ENCODE measurements at regions not wholly inside any gene's neighbourhood (a gene's known extent, or its start where the extent isn't known, plus 50 kb on each side); places are given as distances from the start of the nearest gene placed in this dataset.

DNA sequence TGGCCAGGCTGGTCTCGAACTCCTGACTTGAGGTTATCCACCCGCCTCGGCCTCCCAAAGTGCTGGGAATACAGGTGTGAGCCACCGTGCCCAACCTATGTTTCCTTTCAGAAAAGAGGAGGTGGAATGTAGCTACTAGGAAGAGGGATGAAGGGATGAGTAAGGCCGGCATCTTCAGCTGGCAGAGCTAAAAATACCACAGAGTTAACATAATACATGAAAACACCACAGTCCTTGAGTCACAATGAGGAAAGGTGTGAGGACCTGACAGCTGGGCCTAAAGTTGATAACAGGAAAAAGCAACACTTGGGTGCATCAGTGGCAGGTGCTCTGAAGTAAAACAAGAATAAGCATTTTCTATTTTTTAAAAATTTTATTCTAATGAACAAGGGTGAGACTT is 392.2 kb downstream of the DIPK2A start:
- Histone ChIP-seq H3K79me1 (ENCODE audit: low read length) (no peaks in the 10 kb centered on the region), H3K36me3 (ENCODE audit: control insufficient read depth in 1 of 2, insufficient read depth in 2 of 2, low read length in 2 of 2) (peaks cover 0 to 3% of the 10 kb centered on the region in 2 experiments), H2AK5ac (ENCODE audit: low read length) (no peak overlapping the region), H2AFZ (ENCODE audit: insufficient read depth, low read length, poor library complexity) (no peak overlapping the region), H2BK120ac (ENCODE audit: insufficient read depth, low read length, poor library complexity) (peak overlapping the region; percentile 36), H3K4me2 (ENCODE audit: low read length) (no peak overlapping the region), H4K12ac (ENCODE audit: low read depth, low read length) (no peak overlapping the region), H3K27me3 (ENCODE audit: insufficient read depth, low read length) (no peaks in the 10 kb centered on the region), H2BK12ac (ENCODE audit: low read length) (no peak overlapping the region), H3K9ac (ENCODE audit: low read length) (no peak overlapping the region), H3K18ac (ENCODE audit: low read length) (no peak overlapping the region), H3K23ac (ENCODE audit: low read length) (no peak overlapping the region), H3K9me3 (ENCODE audit: insufficient read depth, low read depth, low read length) (peaks cover 7% of the 10 kb centered on the region), H3K4me3 (ENCODE audit: low read depth, low read length) (no peak overlapping the region), H2BK5ac (ENCODE audit: low read depth, low read length, poor library complexity) (no peak overlapping the region), H3K27ac (ENCODE audit: low read depth, low read length) (no peak overlapping the region), H3K4me1 (ENCODE audit: control insufficient read depth in 1 of 2, insufficient read depth in 2 of 2, low read length in 2 of 2) (no peaks in the 10 kb centered on the region), H3K79me2 (ENCODE audit: control insufficient read depth, insufficient read depth, low read length, poor library complexity) (no peaks in the 10 kb centered on the region), H3K4ac (ENCODE audit: low read depth, low read length) (no peak overlapping the region), H4K91ac (ENCODE audit: low read depth, low read length) (no peak overlapping the region), H4K8ac (ENCODE audit: low read depth, low read length) (no peak overlapping the region), H3K14ac (ENCODE audit: low read length) (no peak overlapping the region)
- peak; percentile 26 to 64 for DNase-seq
- WGBS (ENCODE audit: extremely low coverage, insufficient coverage, insufficient read length) = no CpG with 5 or more reads among the region's 5 CpGs

DNA sequence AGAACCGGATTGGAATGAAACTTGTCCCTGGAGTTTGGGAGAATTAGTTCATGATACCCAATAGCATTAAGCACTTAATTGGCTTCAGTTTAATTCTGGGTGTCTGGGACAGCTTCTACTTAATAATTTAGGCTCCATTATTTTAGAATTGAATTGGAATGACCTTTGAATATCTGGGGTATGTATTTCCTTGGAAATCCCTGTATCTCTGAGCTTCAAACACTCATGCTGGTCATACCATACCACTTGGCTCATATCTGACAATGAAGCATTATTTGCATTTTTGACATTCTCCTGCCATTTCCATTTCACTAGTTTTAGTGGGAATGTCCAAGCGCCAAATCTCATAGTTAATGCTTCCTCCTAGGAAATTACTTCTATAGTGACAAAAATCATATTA is 393.1 kb downstream of the DIPK2A start:
- Histone ChIP-seq H3K9me3 (ENCODE audit: insufficient read depth, low read depth, low read length) (peaks cover 13% of the 10 kb centered on the region), H3K23ac (ENCODE audit: low read length) (no peak overlapping the region), H3K9ac (ENCODE audit: low read length) (no peak overlapping the region), H3K4me2 (ENCODE audit: low read length) (no peak overlapping the region), H3K4me3 (ENCODE audit: low read depth, low read length) (no peak overlapping the region), H2BK120ac (ENCODE audit: insufficient read depth, low read length, poor library complexity) (no peak overlapping the region), H3K79me2 (ENCODE audit: control insufficient read depth, insufficient read depth, low read length, poor library complexity) (no peaks in the 10 kb centered on the region), H3K79me1 (ENCODE audit: low read length) (no peaks in the 10 kb centered on the region), H4K91ac (ENCODE audit: low read depth, low read length) (no peak overlapping the region), H3K36me3 (ENCODE audit: control insufficient read depth in 1 of 2, insufficient read depth in 2 of 2, low read length in 2 of 2) (peaks cover 0 to 3% of the 10 kb centered on the region in 2 experiments), H3K27ac (ENCODE audit: low read depth, low read length) (no peak overlapping the region), H3K4ac (ENCODE audit: low read depth, low read length) (no peak overlapping the region), H3K14ac (ENCODE audit: low read length) (no peak overlapping the region), H3K27me3 (ENCODE audit: insufficient read depth, low read length) (no peaks in the 10 kb centered on the region), H2BK12ac (ENCODE audit: low read length) (no peak overlapping the region), H3K4me1 (ENCODE audit: control insufficient read depth in 1 of 2, insufficient read depth in 2 of 2, low read length in 2 of 2) (no peaks in the 10 kb centered on the region), H3K18ac (ENCODE audit: low read length) (no peak overlapping the region), H2AFZ (ENCODE audit: insufficient read depth, low read length, poor library complexity) (no peak overlapping the region), H2BK5ac (ENCODE audit: low read depth, low read length, poor library complexity) (no peak overlapping the region), H4K12ac (ENCODE audit: low read depth, low read length) (no peak overlapping the region), H4K8ac (ENCODE audit: low read depth, low read length) (no peak overlapping the region), H2AK5ac (ENCODE audit: low read length) (no peak overlapping the region)
- WGBS (ENCODE audit: extremely low coverage, insufficient coverage, insufficient read length) = no CpG with 5 or more reads among the region's 2 CpGs
- DNase-seq = peak in 1 of 2 donors; percentile 69

DNA sequence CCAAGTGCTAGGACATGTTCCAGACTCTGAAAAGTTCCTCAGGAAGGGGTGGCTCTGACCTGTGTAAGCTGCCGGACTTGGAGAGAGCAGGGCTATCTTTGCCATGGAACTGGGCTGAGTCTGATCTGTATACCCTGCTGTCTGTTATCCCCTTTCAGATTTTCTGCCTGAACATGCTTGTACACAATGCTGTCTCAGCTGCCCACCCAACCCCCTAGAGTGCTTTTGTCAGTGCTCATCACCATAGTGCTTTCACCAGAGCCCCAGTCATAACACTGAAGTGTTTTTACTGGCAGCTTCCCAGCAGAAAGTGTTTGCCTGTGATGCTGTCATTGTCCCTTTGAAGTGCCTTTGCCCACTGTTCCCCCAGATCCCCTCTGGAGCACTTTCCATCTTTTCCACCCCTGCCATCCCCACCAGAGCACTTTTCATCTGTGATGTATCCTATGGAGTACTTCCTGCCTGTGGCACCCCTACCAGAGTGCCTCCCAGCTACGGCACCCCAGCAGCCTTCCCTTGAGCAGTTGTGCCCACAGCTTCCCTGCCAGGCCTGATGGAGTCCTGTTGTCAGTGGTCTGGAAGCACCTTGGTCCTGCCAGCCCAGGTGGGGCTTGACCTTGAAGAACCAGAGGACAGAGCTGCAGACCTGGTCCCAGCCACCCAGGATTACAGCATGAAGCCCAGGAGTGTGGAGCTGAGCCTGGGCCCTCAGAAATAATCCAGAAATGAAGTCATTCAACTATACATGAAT is 397.7 kb downstream of the DIPK2A start:
- Histone ChIP-seq H2BK120ac (ENCODE audit: insufficient read depth, low read length, poor library complexity) (no peak overlapping the region), H2AK5ac (ENCODE audit: low read length) (no peak overlapping the region), H2BK12ac (ENCODE audit: low read length) (no peak overlapping the region), H3K9me3 (ENCODE audit: insufficient read depth, low read depth, low read length) (peaks cover 13% of the 10 kb centered on the region), H3K14ac (ENCODE audit: low read length) (no peak overlapping the region), H3K27me3 (ENCODE audit: insufficient read depth, low read length) (no peaks in the 10 kb centered on the region), H4K91ac (ENCODE audit: low read depth, low read length) (no peak overlapping the region), H2AFZ (ENCODE audit: insufficient read depth, low read length, poor library complexity) (no peak overlapping the region), H3K4me1 (ENCODE audit: control insufficient read depth in 1 of 2, insufficient read depth in 2 of 2, low read length in 2 of 2) (no peaks in the 10 kb centered on the region), H3K9ac (ENCODE audit: low read length) (no peak overlapping the region), H4K12ac (ENCODE audit: low read depth, low read length) (no peak overlapping the region), H3K4ac (ENCODE audit: low read depth, low read length) (no peak overlapping the region), H3K36me3 (ENCODE audit: control insufficient read depth in 1 of 2, insufficient read depth in 2 of 2, low read length in 2 of 2) (peaks cover 0 to 3% of the 10 kb centered on the region in 2 experiments), H3K4me3 (ENCODE audit: low read depth, low read length) (no peak overlapping the region), H3K4me2 (ENCODE audit: low read length) (no peak overlapping the region), H4K8ac (ENCODE audit: low read depth, low read length) (no peak overlapping the region), H2BK5ac (ENCODE audit: low read depth, low read length, poor library complexity) (no peak overlapping the region), H3K27ac (ENCODE audit: low read depth, low read length) (no peak overlapping the region), H3K79me1 (ENCODE audit: low read length) (no peaks in the 10 kb centered on the region), H3K79me2 (ENCODE audit: control insufficient read depth, insufficient read depth, low read length, poor library complexity) (no peaks in the 10 kb centered on the region), H3K23ac (ENCODE audit: low read length) (no peak overlapping the region), H3K18ac (ENCODE audit: low read length) (no peak overlapping the region)
- DNase-seq = no peak
- WGBS (ENCODE audit: extremely low coverage, insufficient coverage, insufficient read length) = no CpG with 5 or more reads among the region's 2 CpGs

- H3K4me3 ChIP-seq (ENCODE audit: low read depth, low read length) = no peak overlapping the region
- H2BK120ac ChIP-seq (ENCODE audit: insufficient read depth, low read length, poor library complexity) = no peak overlapping the region
- no peaks in the 10 kb centered on the region for H3K36me3 ChIP-seq (ENCODE audit: control insufficient read depth in 1 of 2, insufficient read depth in 2 of 2, low read length in 2 of 2)
- H3K4me2 ChIP-seq (ENCODE audit: low read length) = no peak overlapping the region
- H3K9ac ChIP-seq (ENCODE audit: low read length) = no peak overlapping the region
- WGBS (ENCODE audit: extremely low coverage, insufficient coverage, insufficient read length) = no CpG with 5 or more reads among the region's 1 CpG
- H2BK5ac ChIP-seq (ENCODE audit: low read depth, low read length, poor library complexity) = no peak overlapping the region
- no peak overlapping the region for H2AFZ ChIP-seq (ENCODE audit: insufficient read depth, low read length, poor library complexity)
- no peaks in the 10 kb centered on the region for H3K79me2 ChIP-seq (ENCODE audit: control insufficient read depth, insufficient read depth, low read length, poor library complexity)
- no peak overlapping the region for H4K12ac ChIP-seq (ENCODE audit: low read depth, low read length)
- H3K23ac ChIP-seq (ENCODE audit: low read length) = no peak overlapping the region
- DNase-seq = no peak
- no peaks in the 10 kb centered on the region for H3K79me1 ChIP-seq (ENCODE audit: low read length)
- H2BK12ac ChIP-seq (ENCODE audit: low read length) = no peak overlapping the region
- H3K27ac ChIP-seq (ENCODE audit: low read depth, low read length) = no peak overlapping the region
- no peak overlapping the region for H4K8ac ChIP-seq (ENCODE audit: low read depth, low read length)
- no peak overlapping the region for H4K91ac ChIP-seq (ENCODE audit: low read depth, low read length)
- no peaks in the 10 kb centered on the region for H3K27me3 ChIP-seq (ENCODE audit: insufficient read depth, low read length)
- no peak overlapping the region for H3K4ac ChIP-seq (ENCODE audit: low read depth, low read length)
- no peak overlapping the region for H3K14ac ChIP-seq (ENCODE audit: low read length)
- no peak overlapping the region for H3K18ac ChIP-seq (ENCODE audit: low read length)
- H3K9me3 ChIP-seq (ENCODE audit: insufficient read depth, low read depth, low read length) = no peaks in the 10 kb centered on the region
- H3K4me1 ChIP-seq (ENCODE audit: control insufficient read depth in 1 of 2, insufficient read depth in 2 of 2, low read length in 2 of 2) = no peaks in the 10 kb centered on the region
- H2AK5ac ChIP-seq (ENCODE audit: low read length) = no peak overlapping the region
Measured at GRCh38 chr3:144375088-144375487, 403.5 kb downstream of the DIPK2A start.
